HG03378 (cell line): ENCODE measurements at regions not wholly inside any gene's neighbourhood (a gene's known extent, or its start where the extent isn't known, plus 50 kb on each side); places are given as distances from the start of the nearest gene placed in this dataset.

ENCODE experiments used
- ATAC-seq: cut with Tn5 transposase; IDR thresholded peaks from one replicate; pipeline ENCODE4 v1.9.1; 2021; ENCODE audit warnings: mild to moderate bottlenecking, moderate library complexity; ENCODE audit not compliant: unreplicated experiment

GRCh38 chr5:40390281-40391149, 289.2 kb upstream of the PTGER4 start:
- ATAC-seq, result no peak

GRCh38 chr5:40389591-40389990, 290.1 kb upstream of the PTGER4 start:
- no peak for ATAC-seq

- peak; percentile 87 for ATAC-seq
These were observed 293.4 kb upstream of the PTGER4 start for GRCh38 chr5:40386289-40386688.

GRCh38 chr5:40385544-40385943, 294.2 kb upstream of the PTGER4 start:
- no peak for ATAC-seq

GRCh38 chr5:40384782-40385390, 294.8 kb upstream of the PTGER4 start:
- no peak for ATAC-seq

GRCh38 chr5:40383749-40384651, 295.7 kb upstream of the PTGER4 start:
- peak; percentile 39 for ATAC-seq

- no peak for ATAC-seq
These were observed 297.9 kb upstream of the PTGER4 start for GRCh38 chr5:40381676-40382363.

- ATAC-seq, result no peak
These were observed 298.7 kb upstream of the PTGER4 start for GRCh38 chr5:40381016-40381415.

GRCh38 chr5:40378396-40379177, 301.1 kb upstream of the PTGER4 start:
- peak; percentile 75 for ATAC-seq

- ATAC-seq, result peak; percentile 62
These were observed 303.1 kb upstream of the PTGER4 start for GRCh38 chr5:40376566-40376965.

- no peak for ATAC-seq
These were observed 304.9 kb upstream of the PTGER4 start for GRCh38 chr5:40374853-40375252.

GRCh38 chr5:40368200-40368599, 311.5 kb upstream of the PTGER4 start:
- ATAC-seq, result no peak

- no peak for ATAC-seq
These were observed 312.5 kb upstream of the PTGER4 start for GRCh38 chr5:40367255-40367654.

GRCh38 chr5:40365342-40366330, 314.1 kb upstream of the PTGER4 start:
- ATAC-seq, result peak; percentile 77

- ATAC-seq, result no peak
These were observed 315.3 kb upstream of the PTGER4 start for GRCh38 chr5:40364441-40364840.

- no peak for ATAC-seq
These were observed 318.3 kb upstream of the PTGER4 start for GRCh38 chr5:40361378-40361777.

GRCh38 chr5:40360685-40361084, 319.0 kb upstream of the PTGER4 start:
- ATAC-seq, result no peak

GRCh38 chr5:40359832-40360231, 319.9 kb upstream of the PTGER4 start:
- no peak for ATAC-seq

GRCh38 chr5:40359093-40359492, 320.6 kb upstream of the PTGER4 start:
- no peak for ATAC-seq
